ENCODE measurements at regions not wholly inside any gene's neighbourhood (a gene's known extent, or its start where the extent isn't known, plus 50 kb on each side); places are given as distances from the start of the nearest gene placed in this dataset.
"Not testable (repeated sequence)": the region's sequence is repeated elsewhere in the genome, so short reads cannot be mapped to it uniquely, and the experiment has no call there.

DNA sequence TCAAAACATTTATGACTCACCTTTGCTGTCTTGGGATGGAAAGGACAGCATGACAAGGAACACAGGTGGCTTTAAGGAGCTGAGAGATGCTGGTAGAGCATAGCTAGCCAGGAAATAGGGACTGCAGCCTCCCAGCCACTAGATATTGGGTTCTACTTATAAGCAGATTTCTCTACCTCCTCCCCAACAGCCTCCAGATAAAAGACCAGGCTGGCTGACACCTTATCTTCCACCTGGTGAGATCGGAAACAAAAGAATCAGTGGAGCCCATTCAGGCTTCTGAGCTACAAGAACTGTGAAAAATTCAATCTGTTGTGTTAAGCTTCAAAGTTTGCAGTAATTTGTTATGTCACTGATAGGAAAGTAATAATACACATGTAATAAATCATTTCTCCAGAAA is 1278.5 kb upstream of the ZEB2 start:
- DNase-seq (ENCODE audit: low read depth in 3 of 3, low spot score in 1 of 3), result no peak

GRCh38 chr2:145797692-145798091 is 1277.8 kb upstream of the ZEB2 start:
- no peak for DNase-seq (ENCODE audit: low read depth in 3 of 3, low spot score in 1 of 3)

GRCh38 chr2:145792745-145793144 is 1272.8 kb upstream of the ZEB2 start:
- DNase-seq (ENCODE audit: low read depth in 3 of 3, low spot score in 1 of 3), result no peak

GRCh38 chr2:145789636-145790035 is 1269.7 kb upstream of the ZEB2 start:
- DNase-seq (ENCODE audit: low read depth in 3 of 3, low spot score in 1 of 3), result no peak

DNA sequence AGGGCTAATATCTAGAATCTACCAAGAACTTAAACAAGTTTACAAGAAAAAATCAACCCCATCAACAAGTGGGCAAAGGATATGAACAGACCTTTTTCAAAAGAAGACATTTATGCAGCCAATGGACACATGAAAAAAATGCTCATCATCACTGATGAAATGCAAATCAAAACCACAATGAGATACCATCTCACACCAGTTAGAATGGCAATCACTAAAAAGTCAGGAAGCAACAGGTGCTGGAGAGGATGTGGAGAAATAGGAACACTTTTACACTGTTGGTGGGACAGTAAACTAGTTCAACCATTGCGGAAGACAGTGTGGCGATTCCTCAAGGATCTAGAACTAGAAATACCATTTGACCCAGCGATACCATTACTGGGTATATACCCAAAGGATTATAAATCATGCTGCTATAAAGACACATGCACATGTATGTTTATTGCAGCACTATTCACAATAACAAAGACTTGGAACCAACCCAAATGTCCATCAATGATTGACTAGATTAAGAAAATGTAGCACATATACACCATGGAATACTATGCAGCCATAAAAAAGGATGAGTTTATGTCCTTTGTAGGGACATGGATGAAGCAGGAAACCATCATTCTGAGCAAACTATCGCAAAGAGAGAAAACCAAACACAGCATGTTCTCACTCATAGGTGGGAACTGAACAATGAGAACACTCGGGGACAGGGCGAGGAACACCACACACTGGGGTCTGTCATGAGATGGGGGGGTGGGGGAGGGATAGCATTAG is 1267.9 kb upstream of the ZEB2 start:
- DNase-seq (ENCODE audit: low read depth in 3 of 3, low spot score in 1 of 3), result not testable (repeated sequence)

DNA sequence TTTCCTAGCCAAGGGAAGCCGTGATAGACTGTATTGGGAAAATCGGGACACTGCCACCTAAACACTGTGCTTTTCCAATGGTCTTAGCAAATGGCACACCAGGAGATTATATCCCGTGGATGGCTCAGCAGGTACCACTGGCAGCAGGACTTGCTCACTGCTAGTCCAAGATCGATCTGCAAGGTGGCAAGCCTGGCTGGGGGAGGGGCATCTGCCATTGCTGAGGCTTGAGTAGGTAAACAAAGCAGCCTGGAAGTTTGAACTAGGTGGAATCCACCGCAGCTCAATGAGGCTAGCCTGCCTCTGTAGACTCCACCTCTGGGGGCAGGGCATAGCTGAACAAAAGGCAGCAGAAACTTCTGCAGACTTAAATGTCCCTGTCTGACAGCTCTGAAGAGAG is 1262.7 kb upstream of the ZEB2 start:
- not testable (repeated sequence) for DNase-seq (ENCODE audit: low read depth in 3 of 3, low spot score in 1 of 3)

- DNase-seq (ENCODE audit: low read depth in 3 of 3, low spot score in 1 of 3), result no peak
These were observed 1258.0 kb upstream of the ZEB2 start for GRCh38 chr2:145777914-145778313.

- DNase-seq (ENCODE audit: low read depth in 3 of 3, low spot score in 1 of 3), result no peak
These were observed 1257.4 kb upstream of the ZEB2 start for GRCh38 chr2:145777297-145777696.

GRCh38 chr2:145775591-145775990 is 1255.7 kb upstream of the ZEB2 start:
- no peak for DNase-seq (ENCODE audit: low read depth in 3 of 3, low spot score in 1 of 3)

DNA sequence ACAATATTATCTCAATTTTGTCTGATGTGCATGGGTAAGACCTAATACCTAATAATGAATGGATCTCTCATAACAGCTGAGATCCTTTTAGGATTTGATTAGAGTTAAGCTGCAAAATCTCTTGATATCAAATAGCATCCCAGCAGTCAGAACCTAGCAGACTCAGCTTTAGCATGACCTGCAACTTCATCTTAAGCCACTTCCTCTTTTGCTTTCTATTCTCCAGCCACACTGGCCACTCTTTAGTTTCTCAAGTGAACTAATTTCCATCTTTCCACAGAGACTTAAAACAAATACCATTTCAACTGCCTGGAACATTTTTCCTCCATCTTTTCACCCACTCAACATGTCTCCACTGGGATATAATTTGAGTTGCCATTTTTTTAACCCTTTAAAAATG is 1251.6 kb upstream of the ZEB2 start:
- DNase-seq (ENCODE audit: low read depth in 3 of 3, low spot score in 1 of 3), result no peak

DNA sequence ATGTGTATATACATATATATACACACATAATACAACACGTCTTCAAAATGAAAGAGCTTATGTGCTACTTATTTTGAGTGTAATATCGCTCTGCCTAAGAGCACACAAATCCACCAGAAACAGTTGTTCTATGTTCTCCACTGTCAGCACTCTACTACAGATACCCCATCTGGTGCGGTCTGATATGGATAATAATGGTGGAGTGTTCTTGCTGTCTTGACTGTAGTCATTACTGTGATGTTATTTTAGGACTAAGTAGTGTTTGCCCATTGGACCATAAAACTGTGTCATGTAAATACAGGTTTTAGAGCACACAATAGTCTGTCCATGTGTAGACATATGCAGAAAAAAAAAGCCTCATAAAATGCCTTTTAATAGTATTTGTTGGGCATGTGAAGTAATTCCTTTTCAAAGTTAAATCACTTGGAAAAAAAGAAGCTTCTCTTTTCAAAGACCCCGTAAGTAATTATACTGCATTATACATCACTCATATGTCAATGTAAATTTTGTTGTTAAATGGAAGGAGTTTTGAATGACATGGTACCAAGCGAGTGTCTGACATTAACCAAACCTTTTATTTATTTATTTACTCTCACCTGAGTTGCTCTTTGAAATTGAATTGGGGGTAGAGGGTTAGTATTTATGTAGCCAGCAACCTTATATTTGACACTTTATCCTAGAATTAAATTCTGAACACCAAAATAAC is 1249.2 kb upstream of the ZEB2 start:
- no peak for DNase-seq (ENCODE audit: low read depth in 3 of 3, low spot score in 1 of 3)

DNA sequence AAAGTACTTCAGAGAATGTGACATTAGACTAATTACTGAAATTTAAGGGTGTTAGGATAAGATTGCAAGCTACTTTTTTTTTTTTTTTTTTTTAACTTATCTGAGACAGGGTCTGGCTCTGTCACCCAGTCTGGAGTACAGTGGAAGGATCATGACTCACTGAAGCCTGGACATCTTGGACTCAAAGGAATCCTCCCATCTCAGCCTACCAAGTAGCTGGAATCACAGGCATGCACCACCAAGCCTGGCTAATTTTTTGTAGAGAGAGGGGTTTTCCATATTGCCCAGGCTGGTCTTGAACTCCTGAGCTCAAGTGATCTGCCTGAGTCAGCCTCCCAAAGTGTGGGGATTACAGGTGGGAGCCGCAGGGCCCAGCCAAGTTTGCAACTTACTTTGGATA is 1246.0 kb upstream of the ZEB2 start:
- DNase-seq (ENCODE audit: low read depth in 3 of 3, low spot score in 1 of 3), result no peak

DNA sequence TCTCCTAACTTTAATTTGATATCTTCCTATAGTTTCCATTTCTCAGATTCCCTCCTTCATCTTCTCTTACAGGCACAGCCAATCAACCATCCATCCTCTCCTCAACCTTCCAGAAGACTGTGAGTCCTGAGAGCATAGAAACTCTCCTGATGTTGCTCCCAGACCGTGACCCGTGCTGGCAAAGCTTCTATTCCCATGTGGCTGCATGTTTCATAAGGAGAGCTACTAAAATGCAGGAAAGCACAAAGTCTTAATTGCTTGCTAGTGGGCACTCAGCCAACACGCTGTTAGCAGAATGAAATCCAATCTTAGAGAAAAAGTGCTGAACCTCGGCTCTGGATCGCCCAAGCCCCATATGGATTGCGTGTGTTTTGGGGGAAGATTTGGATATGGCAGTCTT is 1244.7 kb upstream of the ZEB2 start:
- no peak for DNase-seq (ENCODE audit: low read depth in 3 of 3, low spot score in 1 of 3)

DNA sequence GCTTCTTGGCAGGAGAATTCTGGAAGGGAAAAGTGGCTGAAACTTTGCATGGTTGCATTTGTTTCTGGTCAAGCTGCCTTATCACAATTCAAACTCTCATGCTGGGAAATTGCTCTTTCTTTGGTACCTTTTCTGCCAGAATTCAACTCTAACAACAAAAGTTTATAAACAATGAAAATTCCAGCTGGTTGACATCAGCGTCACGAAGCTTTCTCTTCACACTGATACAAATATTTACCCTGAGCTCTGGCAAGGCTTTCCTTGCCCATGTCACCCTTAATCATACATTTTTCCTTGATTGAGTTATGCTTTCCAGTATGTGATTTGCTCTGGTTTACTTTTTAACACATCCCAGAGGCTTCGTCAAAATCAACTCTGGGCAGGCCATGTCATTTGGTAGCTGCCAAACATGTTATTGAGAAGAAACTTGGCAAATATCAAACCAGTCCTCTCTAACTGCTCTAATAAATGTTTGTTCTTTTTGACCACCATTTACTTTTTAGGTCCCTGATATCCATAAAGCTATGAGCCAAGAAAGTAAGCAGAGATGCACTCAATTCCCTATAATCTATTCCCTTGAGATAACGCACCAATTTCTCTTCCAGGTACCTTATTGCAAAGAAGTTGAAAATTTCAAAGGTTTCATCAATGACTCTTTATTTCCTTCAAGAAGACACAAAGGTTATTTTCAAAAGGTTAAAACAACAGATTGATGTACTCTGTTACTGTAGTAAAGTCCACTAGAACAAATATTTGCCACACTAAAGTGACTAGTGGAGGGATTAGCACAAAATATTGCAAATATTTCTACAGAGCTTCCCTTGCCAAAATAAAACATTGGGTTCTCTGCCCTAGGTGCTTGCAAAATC is 1241.1 kb upstream of the ZEB2 start:
- DNase-seq (ENCODE audit: low read depth in 3 of 3, low spot score in 1 of 3), result no peak

GRCh38 chr2:145759228-145759915 is 1239.5 kb upstream of the ZEB2 start:
- DNase-seq (ENCODE audit: low read depth in 3 of 3, low spot score in 1 of 3), result no peak

- DNase-seq (ENCODE audit: low read depth in 3 of 3, low spot score in 1 of 3), result no peak
These were observed 1237.8 kb upstream of the ZEB2 start for GRCh38 chr2:145757503-145758246.

GRCh38 chr2:145755019-145755837 is 1235.3 kb upstream of the ZEB2 start:
- DNase-seq (ENCODE audit: low read depth in 3 of 3, low spot score in 1 of 3), result no peak

DNA sequence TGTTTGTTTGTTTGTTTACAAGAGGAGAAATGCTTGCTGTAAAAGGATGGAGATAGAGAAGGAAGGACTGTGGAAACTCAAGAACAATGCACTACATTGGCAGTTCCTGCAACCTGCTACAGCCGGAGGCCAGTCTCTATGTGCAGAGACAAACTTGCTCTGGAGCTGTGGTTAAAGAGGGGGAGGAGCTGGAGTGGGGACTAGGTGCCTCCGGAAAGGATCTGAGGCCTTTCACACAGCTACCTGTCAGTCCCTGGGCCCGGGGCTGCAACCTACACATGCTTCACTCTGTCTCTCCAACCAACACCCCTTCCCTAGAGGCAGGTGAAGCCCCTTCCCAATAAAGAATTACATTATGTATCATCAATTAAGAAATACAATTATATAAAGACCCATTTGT is 1234.0 kb upstream of the ZEB2 start:
- DNase-seq (ENCODE audit: low read depth in 3 of 3, low spot score in 1 of 3), result no peak

GRCh38 chr2:145753041-145753608 is 1233.2 kb upstream of the ZEB2 start:
- DNase-seq (ENCODE audit: low read depth in 3 of 3, low spot score in 1 of 3), result no peak
